Mesendoderm (in vitro differentiated cells): ENCODE measurements at regions not wholly inside any gene's neighbourhood (a gene's known extent, or its start where the extent isn't known, plus 50 kb on each side); places are given as distances from the start of the nearest gene placed in this dataset.
A peak's percentile ranks its signal among the peaks of the same experiment; 100 is the strongest.

Experiments used
- DNase-seq: peaks from one replicate; pipeline ENCODE4 v3.0.0; 2013
- H2AK5ac ChIP-seq: 2 replicates; pipeline ENCODE4 v1.6.1; 2013; ENCODE audit warnings: low read length, inconsistent platforms
- H2BK120ac ChIP-seq: 2 replicates; pipeline ENCODE4 v1.6.1; 2013; ENCODE audit warnings: low read depth, mild to moderate bottlenecking, low read length, moderate library complexity, mixed read lengths
- H2BK15ac ChIP-seq: replicated peaks from 2 replicates; pipeline ENCODE4 v1.6.1; 2013; ENCODE audit warnings: low read depth, mild to moderate bottlenecking, moderate library complexity
- H2BK5ac ChIP-seq: 2 replicates; pipeline ENCODE4 v1.6.1; 2013; ENCODE audit warnings: low read length, inconsistent platforms
- H3K18ac ChIP-seq: 2 replicates; pipeline ENCODE4 v1.6.1; 2013; ENCODE audit warnings: mild to moderate bottlenecking, low read length, mixed read lengths
- H3K23ac ChIP-seq: one replicate; pipeline ENCODE4 v1.6.1; 2013; ENCODE audit warnings: low read length
- H3K27ac ChIP-seq: 2 replicates; pipeline ENCODE4 v1.5.1; 2013; ENCODE audit warnings: low read depth, mild to moderate bottlenecking, inconsistent platforms, low read length, moderate library complexity
- H3K27me3 ChIP-seq: 2 replicates; pipeline ENCODE4 v1.6.1; 2013; ENCODE audit warnings: low read length, control low read depth, mild to moderate bottlenecking, inconsistent platforms; ENCODE audit not compliant: insufficient read depth, poor library complexity
- H3K36me3 ChIP-seq: 2 replicates; pipeline ENCODE4 v1.6.1; 2013; ENCODE audit warnings: low read length, inconsistent platforms; ENCODE audit not compliant: control insufficient read depth, insufficient read depth
- H3K4ac ChIP-seq: one replicate; pipeline ENCODE4 v1.6.1; 2013; ENCODE audit warnings: low read depth, mild to moderate bottlenecking, low read length, moderate library complexity
- H3K4me1 ChIP-seq: 2 replicates; pipeline ENCODE4 v1.6.1; 2013; ENCODE audit warnings: low read depth, low read length, inconsistent platforms; ENCODE audit not compliant: control insufficient read depth
- H3K4me2 ChIP-seq: 2 replicates; pipeline ENCODE4 v1.6.1; 2013; ENCODE audit warnings: low read length
- H3K4me3 ChIP-seq: 2 replicates; pipeline ENCODE4 v1.5.1; 2013; ENCODE audit warnings: mild to moderate bottlenecking, low read length
- H3K56ac ChIP-seq: one replicate; pipeline ENCODE4 v1.6.1; 2013; ENCODE audit warnings: low read length
- H3K79me1 ChIP-seq: 2 replicates; pipeline ENCODE4 v1.6.1; 2013; ENCODE audit warnings: low read length, inconsistent platforms
- H3K79me2 ChIP-seq: 2 replicates; pipeline ENCODE4 v1.6.1; 2013; ENCODE audit warnings: mild to moderate bottlenecking, low read length; ENCODE audit not compliant: control insufficient read depth, insufficient read depth
- H3K9ac ChIP-seq: 2 replicates; pipeline ENCODE4 v1.6.1; 2013; ENCODE audit warnings: low read length, inconsistent platforms
- H4K5ac ChIP-seq: one replicate; pipeline ENCODE4 v1.6.1; 2013; ENCODE audit warnings: low read length
- H4K8ac ChIP-seq: one replicate; pipeline ENCODE4 v1.6.1; 2013; ENCODE audit warnings: low read depth, mild to moderate bottlenecking, control low read depth, low read length, moderate library complexity
- WGBS: extraction: QIAGEN DNeasy Blood & Tissue Kit; methylation state at CpG from one replicate; pipeline ENCODE4 v1.1.7; 2013; ENCODE audit warnings: low lambda C conversion rate, missing lambda C conversion rate; ENCODE audit not compliant: insufficient coverage; ENCODE audit errors: extremely low coverage; 5-methylcytosine and 5-hydroxymethylcytosine counted together

- Histone ChIP-seq H4K8ac (no peak overlapping the region), H3K4me2 (no peak overlapping the region), H2AK5ac (no peak overlapping the region), H3K56ac (no peak overlapping the region), H3K18ac (no peak overlapping the region), H2BK5ac (no peak overlapping the region), H3K9ac (no peak overlapping the region), H3K27me3 (no peaks in the 10 kb centered on the region), H2BK15ac (no peak overlapping the region), H3K36me3 (no peaks in the 10 kb centered on the region), H4K5ac (no peak overlapping the region), H3K4me1 (no peaks in the 10 kb centered on the region), H3K4ac (no peak overlapping the region), H3K23ac (no peak overlapping the region), H2BK120ac (no peak overlapping the region), H3K4me3 (no peak overlapping the region), H3K79me1 (no peaks in the 10 kb centered on the region), H3K27ac (no peak overlapping the region), H3K79me2 (no peaks in the 10 kb centered on the region)
- WGBS, result no CpG with 5 or more reads among the region's 3 CpGs
- DNase-seq, result no peak
Measured at GRCh38 chr13:53220038-53220437, 191.4 kb downstream of the OLFM4 start.

GRCh38 chr13:53237696-53238095 lies 209.1 kb downstream of the OLFM4 start:
- no peak overlapping the region for H2BK5ac ChIP-seq

DNA sequence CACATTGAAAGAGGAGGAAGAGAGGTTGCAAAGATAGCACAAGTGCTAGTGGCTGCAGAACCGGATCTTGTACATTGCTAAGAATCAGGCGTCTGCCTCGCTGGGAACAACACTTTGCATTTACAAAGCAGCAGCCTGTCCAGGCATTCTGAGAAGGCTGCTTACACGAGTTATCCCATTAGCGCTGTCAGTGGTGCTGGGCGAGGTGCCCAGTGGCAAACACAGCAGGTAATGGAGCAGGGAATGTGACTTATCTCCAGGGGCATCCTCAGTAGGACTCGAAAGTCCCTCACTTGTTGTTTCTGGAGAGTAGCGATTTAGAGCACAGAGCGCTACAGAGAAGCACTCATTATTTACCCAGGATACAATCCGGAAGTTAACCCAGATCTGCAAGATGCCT lies 209.6 kb downstream of the OLFM4 start:
- DNase-seq, result peak; percentile 66
- WGBS, result no CpG with 5 or more reads among the region's 10 CpGs

More at GRCh38 chr13:53237696-53238095, 209.1 kb downstream of the OLFM4 start:
- Histone ChIP-seq H3K56ac (no peak overlapping the region), H3K4ac (no peak overlapping the region), H3K4me1 (peaks cover 9% of the 10 kb centered on the region), H4K8ac (no peak overlapping the region), H2AK5ac (no peak overlapping the region), H2BK120ac (no peak overlapping the region), H3K79me1 (no peaks in the 10 kb centered on the region), H3K4me2 (no peak overlapping the region), H3K18ac (no peak overlapping the region), H3K79me2 (no peaks in the 10 kb centered on the region), H3K23ac (no peak overlapping the region), H3K36me3 (no peaks in the 10 kb centered on the region), H2BK15ac (no peak overlapping the region), H3K4me3 (no peak overlapping the region), H3K27me3 (no peaks in the 10 kb centered on the region), H3K9ac (no peak overlapping the region), H4K5ac (no peak overlapping the region), H3K27ac (no peak overlapping the region)
- DNase-seq, result peak; percentile 70
- WGBS, result no CpG with 5 or more reads among the region's 8 CpGs

GRCh38 chr13:53240401-53241025 lies 211.9 kb downstream of the OLFM4 start:
- H2AK5ac ChIP-seq, result no peak overlapping the region
- no peak overlapping the region for H4K5ac ChIP-seq
- no peak overlapping the region for H2BK15ac ChIP-seq
- no peak overlapping the region for H4K8ac ChIP-seq
- H2BK120ac ChIP-seq, result no peak overlapping the region
- H3K79me2 ChIP-seq, result no peaks in the 10 kb centered on the region
- H2BK5ac ChIP-seq, result no peak overlapping the region
- no peak for DNase-seq
- no peak overlapping the region for H3K18ac ChIP-seq
- no peaks in the 10 kb centered on the region for H3K36me3 ChIP-seq
- no peak overlapping the region for H3K4me3 ChIP-seq
- no peak overlapping the region for H3K4ac ChIP-seq
- no peaks in the 10 kb centered on the region for H3K27me3 ChIP-seq
- H3K4me1 ChIP-seq, result peaks cover 9% of the 10 kb centered on the region
- H3K56ac ChIP-seq, result no peak overlapping the region
- H3K23ac ChIP-seq, result no peak overlapping the region
- H3K4me2 ChIP-seq, result no peak overlapping the region
- WGBS, result no CpG with 5 or more reads among the region's 14 CpGs
- H3K9ac ChIP-seq, result no peak overlapping the region
- no peak overlapping the region for H3K27ac ChIP-seq
- no peaks in the 10 kb centered on the region for H3K79me1 ChIP-seq

More for the DNA sequence above, 209.6 kb downstream of the OLFM4 start:
- no peak overlapping the region for H2BK15ac ChIP-seq
- no peak overlapping the region for H3K4me3 ChIP-seq
- no peak overlapping the region for H3K4ac ChIP-seq
- H3K27me3 ChIP-seq, result no peaks in the 10 kb centered on the region
- no peaks in the 10 kb centered on the region for H3K79me2 ChIP-seq
- H3K4me1 ChIP-seq, result peaks cover 9% of the 10 kb centered on the region
- no peak overlapping the region for H3K9ac ChIP-seq
- H3K79me1 ChIP-seq, result no peaks in the 10 kb centered on the region
- H3K23ac ChIP-seq, result no peak overlapping the region
- no peak overlapping the region for H4K8ac ChIP-seq
- no peak overlapping the region for H3K18ac ChIP-seq
- no peak overlapping the region for H2AK5ac ChIP-seq
- H3K27ac ChIP-seq, result no peak overlapping the region
- no peaks in the 10 kb centered on the region for H3K36me3 ChIP-seq
- H3K4me2 ChIP-seq, result no peak overlapping the region
- H2BK5ac ChIP-seq, result no peak overlapping the region
- H2BK120ac ChIP-seq, result no peak overlapping the region
- no peak overlapping the region for H3K56ac ChIP-seq
- H4K5ac ChIP-seq, result no peak overlapping the region

DNA sequence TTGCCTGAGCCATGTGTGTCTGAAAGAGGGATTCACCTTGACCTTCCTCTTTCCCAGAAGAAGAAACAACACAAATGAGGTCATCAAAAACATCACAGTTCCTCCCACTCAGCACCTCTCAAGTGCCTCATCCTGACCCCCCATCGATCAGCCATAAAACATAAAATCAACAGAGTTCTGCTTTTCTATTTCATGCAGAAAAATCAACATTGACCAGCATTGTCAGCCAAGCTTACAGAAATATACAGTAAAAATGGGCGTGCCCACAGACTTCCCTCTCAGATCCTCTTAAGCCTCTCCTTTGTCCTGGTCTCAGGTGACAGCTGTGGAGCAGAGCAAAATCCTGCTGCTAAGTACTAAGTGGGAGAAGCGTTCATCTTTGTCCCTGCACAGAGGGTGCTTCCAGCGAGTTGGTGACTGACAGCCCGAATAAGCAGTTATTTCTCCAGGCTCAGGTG lies 213.3 kb downstream of the OLFM4 start:
- no peak overlapping the region for H2BK5ac ChIP-seq
- peaks cover 9% of the 10 kb centered on the region for H3K4me1 ChIP-seq
- no peak overlapping the region for H3K4me2 ChIP-seq
- no peak overlapping the region for H3K56ac ChIP-seq
- no peaks in the 10 kb centered on the region for H3K27me3 ChIP-seq
- H3K79me1 ChIP-seq, result no peaks in the 10 kb centered on the region
- H3K18ac ChIP-seq, result no peak overlapping the region
- no peak overlapping the region for H2AK5ac ChIP-seq
- no peak overlapping the region for H4K5ac ChIP-seq
- no peak overlapping the region for H2BK120ac ChIP-seq
- no peaks in the 10 kb centered on the region for H3K79me2 ChIP-seq
- H3K27ac ChIP-seq, result no peak overlapping the region
- no peak overlapping the region for H3K23ac ChIP-seq
- H4K8ac ChIP-seq, result no peak overlapping the region
- H3K4ac ChIP-seq, result no peak overlapping the region
- H2BK15ac ChIP-seq, result no peak overlapping the region
- H3K9ac ChIP-seq, result no peak overlapping the region
- no peak overlapping the region for H3K4me3 ChIP-seq
- H3K36me3 ChIP-seq, result no peaks in the 10 kb centered on the region
- no CpG with 5 or more reads among the region's 5 CpGs for WGBS
- no peak for DNase-seq

- Histone ChIP-seq H2BK120ac (no peak overlapping the region), H4K8ac (no peak overlapping the region), H3K56ac (no peak overlapping the region), H3K9ac (no peak overlapping the region), H3K4me1 (no peaks in the 10 kb centered on the region), H3K27me3 (no peaks in the 10 kb centered on the region), H3K36me3 (no peaks in the 10 kb centered on the region), H3K4ac (no peak overlapping the region), H4K5ac (no peak overlapping the region), H3K4me2 (no peak overlapping the region), H3K4me3 (no peak overlapping the region), H3K79me1 (no peaks in the 10 kb centered on the region), H3K27ac (no peak overlapping the region), H3K18ac (no peak overlapping the region), H2BK5ac (no peak overlapping the region), H3K23ac (no peak overlapping the region), H2BK15ac (no peak overlapping the region), H3K79me2 (no peaks in the 10 kb centered on the region), H2AK5ac (no peak overlapping the region)
- DNase-seq, result no peak
- no CpG with 5 or more reads among the region's 1 CpG for WGBS
Measured at GRCh38 chr13:53249236-53249635, 220.6 kb downstream of the OLFM4 start.
